ENCODE measurements at regions not wholly inside any gene's neighbourhood (a gene's known extent, or its start where the extent isn't known, plus 50 kb on each side); places are given as distances from the start of the nearest gene placed in this dataset.

DNA sequence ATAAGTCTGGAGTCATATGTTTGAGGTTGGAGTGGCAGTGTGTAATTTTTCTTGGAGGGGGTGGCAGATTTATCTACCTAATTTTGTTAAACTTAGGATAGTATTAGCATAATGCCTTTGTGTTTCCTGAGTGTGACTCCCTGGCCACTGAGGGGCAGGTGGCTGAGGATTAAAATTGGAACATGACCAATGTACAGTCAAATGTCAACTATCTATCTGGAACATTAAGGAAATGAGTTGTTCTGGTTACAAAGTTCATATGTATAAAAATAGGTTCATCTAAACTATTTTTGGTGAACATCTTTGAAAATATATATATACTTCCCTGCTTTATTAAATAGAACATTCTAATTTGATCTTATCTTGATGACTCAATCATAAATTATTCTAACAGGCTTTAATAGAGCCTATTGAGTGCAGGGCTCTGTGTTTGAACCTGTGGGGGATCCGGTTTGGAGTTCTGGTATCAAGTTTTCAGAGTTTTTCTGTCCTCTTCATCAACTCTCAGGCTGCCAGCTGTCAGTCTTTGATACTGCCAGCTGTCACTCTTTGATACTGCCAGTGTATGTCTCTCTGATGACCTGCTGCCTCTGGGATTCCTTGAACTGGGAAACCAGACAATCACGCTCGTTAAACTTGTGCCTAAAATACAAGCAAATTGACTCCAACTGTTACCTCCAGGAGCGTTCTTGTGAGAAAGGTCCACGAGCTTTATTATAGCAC is 309.6 kb downstream of the METTL15 start:
- TF ChIP-seq, protein P1, sequence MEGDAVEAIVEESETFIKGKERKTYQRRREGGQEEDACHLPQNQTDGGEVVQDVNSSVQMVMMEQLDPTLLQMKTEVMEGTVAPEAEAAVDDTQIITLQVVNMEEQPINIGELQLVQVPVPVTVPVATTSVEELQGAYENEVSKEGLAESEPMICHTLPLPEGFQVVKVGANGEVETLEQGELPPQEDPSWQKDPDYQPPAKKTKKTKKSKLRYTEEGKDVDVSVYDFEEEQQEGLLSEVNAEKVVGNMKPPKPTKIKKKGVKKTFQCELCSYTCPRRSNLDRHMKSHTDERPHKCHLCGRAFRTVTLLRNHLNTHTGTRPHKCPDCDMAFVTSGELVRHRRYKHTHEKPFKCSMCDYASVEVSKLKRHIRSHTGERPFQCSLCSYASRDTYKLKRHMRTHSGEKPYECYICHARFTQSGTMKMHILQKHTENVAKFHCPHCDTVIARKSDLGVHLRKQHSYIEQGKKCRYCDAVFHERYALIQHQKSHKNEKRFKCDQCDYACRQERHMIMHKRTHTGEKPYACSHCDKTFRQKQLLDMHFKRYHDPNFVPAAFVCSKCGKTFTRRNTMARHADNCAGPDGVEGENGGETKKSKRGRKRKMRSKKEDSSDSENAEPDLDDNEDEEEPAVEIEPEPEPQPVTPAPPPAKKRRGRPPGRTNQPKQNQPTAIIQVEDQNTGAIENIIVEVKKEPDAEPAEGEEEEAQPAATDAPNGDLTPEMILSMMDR (IDR thresholded peaks at IDR 0.05) = no peak
- no peak for TF ChIP-seq EZH2 (IDR thresholded peaks at IDR 0.05; ENCODE audit: borderline replicate concordance, insufficient read depth, low read depth, low read length, poor library complexity, severe bottlenecking)

All from B cell (primary cell).